ENCODE measurements at regions not wholly inside any gene's neighbourhood (a gene's known extent, or its start where the extent isn't known, plus 50 kb on each side); places are given as distances from the start of the nearest gene placed in this dataset.

DNA sequence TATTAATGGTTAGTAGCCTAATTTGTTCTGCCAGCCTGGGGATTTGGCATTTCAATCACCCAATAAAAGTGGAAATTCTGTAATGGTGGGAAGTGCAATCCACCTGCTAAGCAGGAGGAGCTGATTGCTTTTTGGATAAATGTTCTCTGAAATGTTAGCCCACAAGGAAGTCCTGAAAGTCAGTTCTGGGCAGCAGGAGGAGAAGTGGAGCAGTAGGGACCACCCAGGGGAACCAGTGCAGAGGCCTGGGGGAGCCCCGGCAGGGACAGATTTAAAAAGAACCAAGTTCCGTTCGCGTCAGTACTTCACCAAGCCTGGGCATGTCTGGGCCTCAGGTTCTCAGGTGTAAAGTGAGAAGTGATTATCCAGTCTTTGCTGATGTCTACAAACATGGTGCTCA, 248.5 kb upstream of the RAB6C start:
- no peak for FAIRE-seq

- FAIRE-seq: no peak
Observed at GRCh38 chr2:129731907-129732629, 247.4 kb upstream of the RAB6C start.

DNA sequence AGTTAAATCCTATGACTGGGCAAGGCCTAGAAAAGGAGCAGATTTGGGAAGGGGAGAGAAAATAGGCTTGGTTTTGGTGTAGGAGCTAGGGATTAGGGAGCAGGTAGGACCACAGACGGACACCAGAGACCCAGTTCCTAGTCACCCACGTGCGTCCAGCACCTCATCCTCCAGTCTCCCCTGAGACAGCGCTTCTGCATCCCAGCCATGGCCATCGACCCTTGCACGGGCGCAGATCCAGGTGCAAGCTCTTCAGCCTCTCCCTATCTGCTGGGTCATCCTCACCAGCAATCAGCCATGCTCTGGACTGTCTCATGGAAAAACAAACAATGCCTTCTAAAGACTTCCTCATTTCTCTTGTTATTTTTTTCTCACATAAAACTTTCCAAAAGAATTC, 246.8 kb upstream of the RAB6C start:
- FAIRE-seq: no peak

DNA sequence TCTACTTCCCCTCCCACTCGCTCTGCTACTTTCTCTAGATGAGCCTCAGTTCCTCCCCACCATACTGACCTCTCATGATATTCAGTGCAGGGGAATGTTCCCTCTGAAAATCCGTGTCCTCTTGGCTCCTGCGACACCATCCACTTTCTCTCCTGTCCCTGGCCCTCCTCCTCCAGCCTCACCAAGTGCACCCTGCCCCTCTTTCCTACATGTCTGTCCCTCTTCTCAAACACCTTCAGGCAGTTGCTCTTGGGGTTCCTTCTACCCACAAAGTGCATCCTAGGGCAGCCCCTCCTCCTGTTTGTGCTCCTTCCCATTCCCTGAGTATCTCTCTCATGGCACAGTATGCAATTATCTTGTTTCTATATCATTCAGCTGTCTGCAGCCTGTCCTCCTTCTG, 246.4 kb upstream of the RAB6C start:
- no peak for FAIRE-seq

GRCh38 chr2:129733579-129733978, 245.9 kb upstream of the RAB6C start:
- FAIRE-seq: no peak

DNA sequence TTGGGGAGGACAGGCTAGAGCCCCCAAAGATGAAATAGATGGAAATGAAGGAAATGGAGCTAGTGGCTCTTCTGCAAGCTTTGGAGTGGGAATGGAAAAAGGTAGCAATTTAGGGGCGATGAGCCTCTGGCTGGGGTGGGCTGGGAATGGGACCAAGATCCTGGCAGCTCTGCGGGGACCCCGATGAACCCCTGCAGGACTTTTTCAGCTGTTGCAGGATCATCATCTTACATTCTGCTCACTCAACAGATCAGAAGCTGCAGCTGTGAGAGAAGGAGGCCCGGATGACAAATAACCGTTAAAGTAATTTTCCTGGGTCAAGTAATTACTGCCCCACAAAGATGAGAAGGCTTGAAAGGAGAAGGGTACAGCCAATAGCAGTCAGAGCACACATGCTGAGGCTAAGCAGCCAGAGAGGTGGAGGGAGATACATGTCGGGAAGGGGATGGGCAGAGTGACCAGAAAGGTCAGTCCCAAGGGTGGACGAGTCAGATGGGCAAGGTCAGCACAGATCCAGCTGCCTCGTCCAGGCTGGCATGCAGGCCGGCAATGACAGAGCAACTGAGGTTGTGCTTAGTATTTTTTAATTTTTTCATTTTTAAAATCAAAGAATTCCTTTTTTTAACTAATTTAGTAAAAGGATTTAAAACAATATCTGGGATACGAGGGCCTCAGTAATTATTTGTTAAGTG, 245.0 kb upstream of the RAB6C start:
- FAIRE-seq: no peak

GRCh38 chr2:129735576-129735975, 243.9 kb upstream of the RAB6C start:
- FAIRE-seq: no peak

GRCh38 chr2:129737660-129738527, 241.6 kb upstream of the RAB6C start:
- no peak for FAIRE-seq

GRCh38 chr2:129738799-129739198, 240.7 kb upstream of the RAB6C start:
- FAIRE-seq: no peak

- no peak for FAIRE-seq
Observed at GRCh38 chr2:129740504-129740903, 239.0 kb upstream of the RAB6C start.

- FAIRE-seq: no peak
Observed at GRCh38 chr2:129741165-129741564, 238.3 kb upstream of the RAB6C start.

- no peak for FAIRE-seq
Observed at GRCh38 chr2:129741623-129742022, 237.8 kb upstream of the RAB6C start.

DNA sequence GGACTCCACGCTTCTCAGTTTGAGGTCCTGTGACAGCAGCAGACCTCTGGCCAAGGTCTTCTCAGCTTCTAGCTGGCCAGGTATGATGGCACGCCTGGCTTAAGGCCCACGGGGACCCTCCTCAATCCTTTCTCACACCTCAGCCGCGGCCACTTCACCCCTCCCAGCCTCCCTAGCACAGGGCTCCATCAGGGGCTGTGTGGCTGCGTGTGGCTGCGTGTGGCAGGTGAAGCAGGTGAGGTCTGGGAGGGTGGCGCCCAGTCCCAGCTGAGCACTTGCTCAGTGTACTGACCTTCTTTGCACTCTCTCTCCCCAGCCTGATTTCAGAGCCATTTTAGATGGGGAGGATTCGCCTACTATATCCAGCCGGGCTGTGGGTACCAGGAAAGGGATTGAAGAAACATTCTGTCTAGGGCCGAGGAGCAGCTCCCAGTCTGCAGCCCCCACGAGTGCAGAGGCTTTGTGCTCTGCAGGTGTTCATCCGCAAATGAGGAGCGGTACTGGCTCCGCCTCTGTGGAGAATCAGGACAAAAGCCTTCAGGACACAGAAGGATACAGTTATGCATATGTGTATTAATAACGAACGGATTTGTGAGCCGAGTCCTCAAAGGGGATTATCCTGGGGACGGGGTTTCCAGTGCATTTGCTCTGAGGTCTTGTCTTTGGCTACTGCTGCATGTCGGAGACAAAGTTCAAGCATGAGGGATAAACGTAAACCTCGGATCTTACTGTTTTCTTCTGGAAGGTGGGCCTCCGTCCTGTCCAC, 236.9 kb upstream of the RAB6C start:
- no peak for FAIRE-seq

DNA sequence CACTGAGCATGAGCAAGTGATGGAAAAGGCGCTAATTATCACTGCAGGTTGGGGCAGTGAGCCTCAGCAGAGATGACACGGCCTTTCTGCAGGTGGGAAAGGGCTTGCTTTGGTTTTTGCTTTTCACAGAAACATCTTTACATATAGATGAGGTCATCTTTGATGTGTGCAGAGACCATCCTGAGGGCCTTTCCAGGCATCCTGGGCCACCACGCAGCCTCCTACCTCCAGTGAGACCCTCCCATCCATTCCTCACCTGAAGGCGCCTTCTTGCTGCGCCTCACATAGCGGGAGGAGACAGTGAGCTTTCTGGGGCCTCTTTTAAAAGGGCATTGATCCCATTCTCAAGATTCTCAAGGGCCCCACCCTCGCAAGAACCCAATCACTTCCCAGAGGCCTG, 235.3 kb upstream of the RAB6C start:
- no peak for FAIRE-seq

GRCh38 chr2:129744649-129745048, 234.8 kb upstream of the RAB6C start:
- FAIRE-seq: no peak

DNA sequence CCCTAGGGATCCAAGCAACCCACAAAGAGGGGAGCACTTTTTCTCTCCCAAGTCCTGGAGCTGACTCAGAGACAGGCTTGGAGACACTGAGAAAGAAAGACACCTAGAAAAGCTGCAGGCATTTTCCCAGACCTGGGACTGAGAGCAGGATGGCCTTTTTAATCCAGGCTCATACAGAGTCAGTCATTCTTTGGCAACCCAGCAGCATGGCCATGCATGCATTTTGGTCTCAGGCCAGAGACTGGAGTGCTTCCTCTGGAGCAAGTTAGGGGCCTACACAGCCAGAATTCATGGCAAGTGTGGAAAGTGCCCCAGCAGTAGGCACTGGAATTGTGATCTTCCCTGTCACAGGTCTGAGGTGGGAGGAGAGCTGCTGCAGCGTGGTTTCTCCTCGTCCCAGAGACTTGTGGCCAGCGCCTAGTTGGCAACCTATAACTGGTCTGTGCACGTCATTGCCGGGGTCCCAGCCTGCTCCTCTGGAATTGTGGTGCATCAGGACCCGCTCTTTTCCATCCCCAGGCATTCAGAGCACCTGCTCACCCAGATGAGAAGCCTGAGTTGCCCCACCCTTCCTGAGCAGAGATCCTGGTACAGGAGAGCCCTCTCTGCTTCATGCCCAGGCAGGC, 231.9 kb upstream of the RAB6C start:
- FAIRE-seq: no peak

DNA sequence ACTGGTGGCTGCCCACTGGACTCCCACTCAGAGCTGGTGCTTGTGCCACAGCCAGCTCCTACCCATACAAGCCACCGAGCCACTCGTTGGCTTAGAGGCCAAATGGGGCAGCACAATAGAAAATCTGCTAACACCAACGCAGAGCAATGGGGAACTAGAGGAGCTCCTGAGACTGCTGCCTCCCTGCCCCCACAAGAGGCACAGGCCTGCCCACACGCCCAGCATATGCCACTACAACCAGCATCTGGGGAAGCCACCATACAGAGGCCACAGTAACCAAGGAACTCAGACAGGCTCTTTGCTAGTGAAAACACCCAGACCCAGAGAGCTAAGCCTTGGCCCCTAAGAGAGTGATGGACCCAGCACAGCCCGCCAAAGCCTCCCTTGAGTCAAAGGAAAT, 231.2 kb upstream of the RAB6C start:
- no peak for FAIRE-seq

GRCh38 chr2:129748653-129749052, 230.8 kb upstream of the RAB6C start:
- no peak for FAIRE-seq

- no peak for FAIRE-seq
Observed at GRCh38 chr2:129751409-129751808, 228.1 kb upstream of the RAB6C start.

DNA sequence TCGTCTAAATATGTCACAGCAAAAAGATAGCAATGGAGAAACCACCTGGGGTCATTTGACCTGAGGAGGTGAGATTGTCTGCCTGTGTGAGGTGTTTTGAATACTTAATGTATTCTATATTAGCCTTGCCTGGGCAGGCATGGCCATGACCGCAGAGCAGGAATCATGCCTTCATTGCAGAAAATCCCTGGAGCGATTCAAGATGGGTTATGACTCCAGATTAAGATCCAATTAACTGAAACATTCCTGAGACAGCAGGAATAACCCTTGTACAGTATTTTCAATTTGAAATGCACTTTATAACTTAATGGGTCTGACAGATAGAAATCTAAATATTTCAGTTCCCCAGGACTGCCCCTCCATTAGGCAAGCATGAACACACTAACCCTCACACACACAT, 227.3 kb upstream of the RAB6C start:
- no peak for FAIRE-seq

- FAIRE-seq: no peak
Observed at GRCh38 chr2:129752686-129753085, 226.8 kb upstream of the RAB6C start.

- FAIRE-seq: no peak
Observed at GRCh38 chr2:129753261-129753660, 226.2 kb upstream of the RAB6C start.

- no peak for FAIRE-seq
Observed at GRCh38 chr2:129754421-129754820, 225.0 kb upstream of the RAB6C start.

All from G401.6 (cell line).